ENCODE measurements at regions not wholly inside any gene's neighbourhood (a gene's known extent, or its start where the extent isn't known, plus 50 kb on each side); places are given as distances from the start of the nearest gene placed in this dataset.

GRCh38 chr18:39741755-39742466, 2176.3 kb upstream of the CELF4 start:
- no peak for DNase-seq (ENCODE audit: low spot score)

GRCh38 chr18:39737869-39738268, 2172.3 kb upstream of the CELF4 start:
- DNase-seq (ENCODE audit: low spot score), result no peak

- no peak for DNase-seq (ENCODE audit: low spot score)
Observed at GRCh38 chr18:39732918-39733317, 2167.3 kb upstream of the CELF4 start.

GRCh38 chr18:39730606-39731005, 2165.0 kb upstream of the CELF4 start:
- no peak for DNase-seq (ENCODE audit: low spot score)

- DNase-seq (ENCODE audit: low spot score), result no peak
Observed at GRCh38 chr18:39724652-39725051, 2159.1 kb upstream of the CELF4 start.

- no peak for DNase-seq (ENCODE audit: low spot score)
Observed at GRCh38 chr18:39721712-39722111, 2156.1 kb upstream of the CELF4 start.

GRCh38 chr18:39713961-39714360, 2148.4 kb upstream of the CELF4 start:
- no peak for DNase-seq (ENCODE audit: low spot score)

- DNase-seq (ENCODE audit: low spot score), result no peak
Observed at GRCh38 chr18:39711701-39712100, 2146.1 kb upstream of the CELF4 start.

GRCh38 chr18:39705362-39705761, 2139.8 kb upstream of the CELF4 start:
- no peak for DNase-seq (ENCODE audit: low spot score)

GRCh38 chr18:39702888-39703287, 2137.3 kb upstream of the CELF4 start:
- DNase-seq (ENCODE audit: low spot score), result no peak

- peak; percentile 3 for DNase-seq (ENCODE audit: low spot score)
Observed at GRCh38 chr18:39701839-39702238, 2136.2 kb upstream of the CELF4 start.

- no peak for DNase-seq (ENCODE audit: low spot score)
Observed at GRCh38 chr18:39701055-39701783, 2135.6 kb upstream of the CELF4 start.

GRCh38 chr18:39699340-39699964, 2133.9 kb upstream of the CELF4 start:
- DNase-seq (ENCODE audit: low spot score), result no peak

GRCh38 chr18:39698436-39698835, 2132.8 kb upstream of the CELF4 start:
- no peak for DNase-seq (ENCODE audit: low spot score)

- no peak for DNase-seq (ENCODE audit: low spot score)
Observed at GRCh38 chr18:39693359-39693758, 2127.8 kb upstream of the CELF4 start.

GRCh38 chr18:39692367-39693015, 2126.9 kb upstream of the CELF4 start:
- DNase-seq (ENCODE audit: low spot score), result no peak

GRCh38 chr18:39685303-39685902, 2119.8 kb upstream of the CELF4 start:
- no peak for DNase-seq (ENCODE audit: low spot score)

GRCh38 chr18:39681061-39681460, 2115.5 kb upstream of the CELF4 start:
- DNase-seq (ENCODE audit: low spot score), result no peak

- no peak for DNase-seq (ENCODE audit: low spot score)
Observed at GRCh38 chr18:39675906-39676305, 2110.3 kb upstream of the CELF4 start.

GRCh38 chr18:39675368-39675767, 2109.8 kb upstream of the CELF4 start:
- DNase-seq (ENCODE audit: low spot score), result no peak

GRCh38 chr18:39672171-39672570, 2106.6 kb upstream of the CELF4 start:
- DNase-seq (ENCODE audit: low spot score), result no peak

GRCh38 chr18:39667905-39668304, 2102.3 kb upstream of the CELF4 start:
- peak; percentile 8 for DNase-seq (ENCODE audit: low spot score)

Data from kidney capillary endothelial cell (primary cell).